ENCODE measurements at regions not wholly inside any gene's neighbourhood (a gene's known extent, or its start where the extent isn't known, plus 50 kb on each side); places are given as distances from the start of the nearest gene placed in this dataset.
"Not testable (repeated sequence)": the region's sequence is repeated elsewhere in the genome, so short reads cannot be mapped to it uniquely, and the experiment has no call there.

GRCh38 chr7:82624337-82624736 lies 180.8 kb upstream of the CACNA2D1 start:
- peak; percentile 91 for DNase-seq

GRCh38 chr7:82623812-82624211 lies 180.2 kb upstream of the CACNA2D1 start:
- peak; percentile 39 for DNase-seq

GRCh38 chr7:82617156-82617555 lies 173.6 kb upstream of the CACNA2D1 start:
- DNase-seq = no peak

GRCh38 chr7:82616059-82616728 lies 172.6 kb upstream of the CACNA2D1 start:
- no peak for DNase-seq

GRCh38 chr7:82615527-82615926 lies 171.9 kb upstream of the CACNA2D1 start:
- no peak for DNase-seq

GRCh38 chr7:82609746-82610145 lies 166.2 kb upstream of the CACNA2D1 start:
- no peak for DNase-seq

GRCh38 chr7:82605247-82605864 lies 161.8 kb upstream of the CACNA2D1 start:
- peak; percentile 39 for DNase-seq

- no peak for DNase-seq
Observed at GRCh38 chr7:82602066-82602465, 158.5 kb upstream of the CACNA2D1 start.

GRCh38 chr7:82600531-82600930 lies 157.0 kb upstream of the CACNA2D1 start:
- DNase-seq = no peak

- DNase-seq = no peak
Observed at GRCh38 chr7:82599895-82600294, 156.3 kb upstream of the CACNA2D1 start.

- DNase-seq = peak; percentile 66
Observed at GRCh38 chr7:82598958-82599357, 155.4 kb upstream of the CACNA2D1 start.

- DNase-seq = not testable (repeated sequence)
Observed at GRCh38 chr7:82595795-82596194, 152.2 kb upstream of the CACNA2D1 start.

GRCh38 chr7:82595176-82595575 lies 151.6 kb upstream of the CACNA2D1 start:
- no peak for DNase-seq

- no peak for DNase-seq
Observed at GRCh38 chr7:82594665-82595064, 151.1 kb upstream of the CACNA2D1 start.

GRCh38 chr7:82593780-82594179 lies 150.2 kb upstream of the CACNA2D1 start:
- no peak for DNase-seq

- no peak for DNase-seq
Observed at GRCh38 chr7:82592416-82592815, 148.8 kb upstream of the CACNA2D1 start.

GRCh38 chr7:82579047-82579446 lies 135.5 kb upstream of the CACNA2D1 start:
- no peak for DNase-seq

- DNase-seq = no peak
Observed at GRCh38 chr7:82578430-82578829, 134.9 kb upstream of the CACNA2D1 start.

- peak; percentile 88 for DNase-seq
Observed at GRCh38 chr7:82572195-82572880, 128.8 kb upstream of the CACNA2D1 start.

GRCh38 chr7:82571047-82571446 lies 127.5 kb upstream of the CACNA2D1 start:
- DNase-seq = not testable (repeated sequence)

GRCh38 chr7:82567841-82568240 lies 124.3 kb upstream of the CACNA2D1 start:
- no peak for DNase-seq

- DNase-seq = no peak
Observed at GRCh38 chr7:82567356-82567755, 123.8 kb upstream of the CACNA2D1 start.

GRCh38 chr7:82566752-82567151 lies 123.2 kb upstream of the CACNA2D1 start:
- DNase-seq = no peak

GRCh38 chr7:82562716-82563404 lies 119.3 kb upstream of the CACNA2D1 start:
- DNase-seq = peak; percentile 85

Data from EL (cell line).